ENCODE measurements at regions not wholly inside any gene's neighbourhood (a gene's known extent, or its start where the extent isn't known, plus 50 kb on each side); places are given as distances from the start of the nearest gene placed in this dataset.

DNA sequence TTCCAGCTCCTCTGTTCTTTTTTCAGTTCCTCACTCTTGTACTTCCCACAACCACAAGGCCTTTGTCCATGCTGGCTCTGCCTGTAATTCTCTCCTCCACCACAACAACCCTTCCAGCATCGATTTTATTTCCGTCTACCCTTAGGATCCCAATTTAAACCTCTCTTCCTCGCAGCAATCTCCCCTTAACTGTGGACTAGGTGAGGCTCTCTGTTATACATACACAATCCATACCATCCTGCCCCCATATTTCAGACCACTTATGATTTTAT, 90.4 kb upstream of the ZC3H11B start:
- ChIA-PET CTCF (interaction anchor here (0.5 kb wide), 1 partner anchor 118 kb away, joined by 3 read pairs; no protein-coding TSS in a partner anchor), POLR2A (no interaction called here)
- no peak for DNase-seq (ENCODE audit: extremely low spot score)
- no peak for TF ChIP-seq NFRKB (IDR thresholded peaks at IDR 0.05)

DNA sequence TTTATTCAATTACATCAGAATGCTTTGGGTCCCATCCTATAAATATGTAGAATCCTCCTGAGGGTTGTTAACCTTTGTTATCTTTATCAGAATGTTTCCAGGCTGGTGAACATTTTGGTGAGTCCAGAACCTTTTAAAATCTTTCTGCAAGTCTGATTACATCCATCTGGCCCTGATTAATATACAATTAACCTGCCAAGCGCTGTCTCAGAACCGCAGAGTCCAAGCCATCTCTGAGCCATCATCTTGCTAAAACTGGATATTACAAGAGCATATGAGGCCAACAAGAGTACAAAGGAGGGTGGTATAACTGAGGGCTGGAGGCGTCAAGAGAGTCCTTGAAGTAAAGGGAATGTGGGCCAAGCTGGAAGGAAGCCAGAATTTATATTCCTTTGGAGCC, 88.6 kb upstream of the ZC3H11B start:
- DNase-seq (ENCODE audit: extremely low spot score): no peak
- ChIA-PET CTCF (no interaction called here), POLR2A (no interaction called here)
- TF ChIP-seq CTBP1 (IDR thresholded peaks at IDR 0.05; ENCODE audit: borderline replicate concordance) (no peak), SP1 (IDR thresholded peaks at IDR 0.05) (no peak), L3MBTL2 (conservative IDR thresholded peaks at IDR 0.05) (no peak), FOXK2 (IDR thresholded peaks at IDR 0.05) (no peak), LEF1 (IDR thresholded peaks at IDR 0.05; ENCODE audit: borderline replicate concordance) (no peak), FOXM1 (IDR thresholded peaks at IDR 0.05; ENCODE audit: borderline replicate concordance) (no peak), ELF4 (IDR thresholded peaks at IDR 0.05) (no peak), NFRKB (IDR thresholded peaks at IDR 0.05) (no peak), BHLHE40 (IDR thresholded peaks at IDR 0.05; ENCODE audit: borderline replicate concordance) (no peak), ZNF384 (IDR thresholded peaks at IDR 0.05) (no peak), HDGF (IDR thresholded peaks at IDR 0.05; ENCODE audit: borderline replicate concordance) (no peak), TARDBP (IDR thresholded peaks at IDR 0.05) (no peak)

DNA sequence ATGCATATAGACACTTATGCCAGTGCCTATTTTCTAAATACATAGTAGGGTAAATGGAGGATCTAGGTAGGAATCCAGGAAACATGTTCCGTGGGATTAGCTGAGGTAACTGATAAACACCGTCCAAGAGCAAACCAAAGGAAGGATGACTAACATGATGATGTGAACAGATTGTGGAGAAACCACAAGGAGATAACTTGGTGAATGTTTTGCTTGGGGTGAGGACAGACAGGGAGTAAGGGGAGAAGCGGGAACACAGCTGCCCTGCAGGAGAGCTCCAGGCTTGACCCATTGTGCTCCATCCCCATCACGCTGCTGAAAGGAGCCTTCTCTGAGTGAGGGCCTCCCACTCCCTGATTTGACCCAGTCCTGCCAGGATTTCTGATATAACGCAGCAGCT, 87.0 kb upstream of the ZC3H11B start:
- ChIA-PET POLR2A (no interaction called here), CTCF (no interaction called here)
- TF ChIP-seq NFRKB (IDR thresholded peaks at IDR 0.05): no peak
- TF ChIP-seq SP1 (IDR thresholded peaks at IDR 0.05): no peak
- no peak for DNase-seq (ENCODE audit: extremely low spot score)

DNA sequence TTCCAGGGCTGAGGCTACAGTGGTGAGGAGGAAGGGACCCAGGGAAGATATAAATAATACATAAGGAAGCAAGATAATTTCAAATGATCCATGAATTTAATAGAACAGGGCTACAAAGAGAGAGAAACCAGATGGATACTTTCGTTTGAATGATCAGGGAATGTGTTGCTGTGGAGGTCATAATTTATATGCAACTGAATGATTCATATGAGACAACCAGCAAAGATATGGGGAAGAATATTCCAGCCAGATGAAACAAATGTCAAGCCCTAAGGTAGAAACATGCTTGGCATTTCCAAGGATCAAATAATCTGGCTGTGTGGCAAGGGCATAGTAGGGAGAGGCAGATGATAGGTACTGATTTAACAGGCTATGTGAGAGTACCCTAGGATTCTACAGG, 84.8 kb upstream of the ZC3H11B start:
- TF ChIP-seq, protein P1, sequence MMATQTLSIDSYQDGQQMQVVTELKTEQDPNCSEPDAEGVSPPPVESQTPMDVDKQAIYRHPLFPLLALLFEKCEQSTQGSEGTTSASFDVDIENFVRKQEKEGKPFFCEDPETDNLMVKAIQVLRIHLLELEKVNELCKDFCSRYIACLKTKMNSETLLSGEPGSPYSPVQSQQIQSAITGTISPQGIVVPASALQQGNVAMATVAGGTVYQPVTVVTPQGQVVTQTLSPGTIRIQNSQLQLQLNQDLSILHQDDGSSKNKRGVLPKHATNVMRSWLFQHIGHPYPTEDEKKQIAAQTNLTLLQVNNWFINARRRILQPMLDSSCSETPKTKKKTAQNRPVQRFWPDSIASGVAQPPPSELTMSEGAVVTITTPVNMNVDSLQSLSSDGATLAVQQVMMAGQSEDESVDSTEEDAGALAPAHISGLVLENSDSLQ (IDR thresholded peaks at IDR 0.05): no peak
- ChIA-PET CTCF (no interaction called here), POLR2A (no interaction called here)
- no peak for DNase-seq (ENCODE audit: extremely low spot score)

DNA sequence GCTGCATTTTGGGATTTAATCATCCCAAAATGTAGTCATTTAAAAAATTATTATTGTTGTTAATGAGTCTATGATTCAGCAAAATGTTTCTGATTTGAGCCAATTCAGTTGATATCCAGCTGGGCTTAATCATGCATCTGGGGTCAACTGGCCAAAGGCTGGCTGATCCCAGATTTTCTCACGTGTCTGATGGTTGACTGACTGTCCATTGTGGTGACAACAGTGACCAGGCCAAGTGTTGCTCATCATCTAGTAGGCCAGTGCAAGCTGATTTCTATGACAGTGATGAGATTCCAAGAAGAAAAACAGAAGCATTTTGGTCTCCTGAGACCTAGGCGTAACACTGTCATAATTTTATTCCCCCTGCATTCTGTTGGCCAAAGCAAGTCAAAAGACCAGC, 80.1 kb upstream of the ZC3H11B start:
- no peak for TF ChIP-seq L3MBTL2 (conservative IDR thresholded peaks at IDR 0.05)
- TF ChIP-seq HDGF (IDR thresholded peaks at IDR 0.05; ENCODE audit: borderline replicate concordance): no peak
- no peak for TF ChIP-seq ELF4 (IDR thresholded peaks at IDR 0.05)
- no peak for TF ChIP-seq TARDBP (IDR thresholded peaks at IDR 0.05)
- TF ChIP-seq FOXK2 (IDR thresholded peaks at IDR 0.05): no peak
- TF ChIP-seq BHLHE40 (IDR thresholded peaks at IDR 0.05; ENCODE audit: borderline replicate concordance): no peak
- TF ChIP-seq SP1 (IDR thresholded peaks at IDR 0.05): no peak
- DNase-seq (ENCODE audit: extremely low spot score): no peak
- POLR2A ChIA-PET: no interaction called here
- CTCF ChIA-PET: no interaction called here

DNA sequence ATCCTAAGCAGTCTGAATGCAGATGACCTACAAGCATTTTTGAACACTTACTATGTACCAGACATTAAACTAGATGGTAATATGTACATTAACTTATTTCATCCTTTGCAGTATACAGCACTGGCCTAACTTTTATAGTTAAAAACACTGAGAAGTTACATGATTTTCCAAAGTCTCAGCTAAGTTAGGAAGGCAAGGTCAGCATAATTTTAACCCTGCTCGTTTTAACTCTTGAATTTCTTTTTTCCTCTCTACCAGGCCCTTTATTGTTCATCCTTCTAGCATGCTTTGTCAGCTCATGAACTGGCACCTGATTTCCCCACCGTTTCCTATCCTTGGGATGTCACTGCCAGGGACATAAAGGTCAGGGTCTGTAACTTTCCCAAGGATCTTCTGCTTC, 76.9 kb upstream of the ZC3H11B start:
- no peak for DNase-seq (ENCODE audit: extremely low spot score)
- CTCF ChIA-PET: no interaction called here
- TF ChIP-seq L3MBTL2 (conservative IDR thresholded peaks at IDR 0.05): no peak
- TF ChIP-seq SP1 (IDR thresholded peaks at IDR 0.05): no peak
- TF ChIP-seq CTBP1 (IDR thresholded peaks at IDR 0.05; ENCODE audit: borderline replicate concordance): no peak
- TF ChIP-seq, protein P1 (IDR thresholded peaks at IDR 0.05): no peak
- no peak for TF ChIP-seq ELF4 (IDR thresholded peaks at IDR 0.05)
- no peak for TF ChIP-seq LEF1 (IDR thresholded peaks at IDR 0.05; ENCODE audit: borderline replicate concordance)
- TF ChIP-seq HDGF (IDR thresholded peaks at IDR 0.05; ENCODE audit: borderline replicate concordance): no peak
- POLR2A ChIA-PET: no interaction called here

DNA sequence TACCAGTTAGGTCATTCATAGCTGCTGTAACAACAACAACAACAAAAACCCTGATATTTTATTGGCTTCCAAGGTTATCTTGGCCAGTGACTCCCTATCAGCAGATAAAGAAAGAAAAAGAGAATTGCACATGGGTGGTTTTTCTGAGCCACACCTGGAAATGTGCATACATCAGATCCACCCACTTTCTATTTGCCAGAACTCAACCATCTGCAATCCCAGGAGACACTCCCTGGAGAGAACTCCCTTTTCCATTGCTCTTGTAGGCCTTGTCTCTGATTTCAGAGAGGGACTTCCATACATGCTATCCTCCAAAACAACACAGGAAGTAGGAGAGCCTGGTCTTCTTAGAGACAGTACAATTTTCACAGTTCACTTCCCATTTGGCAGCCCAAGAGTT, 74.9 kb upstream of the ZC3H11B start:
- TF ChIP-seq HDGF (IDR thresholded peaks at IDR 0.05; ENCODE audit: borderline replicate concordance) (no peak), LEF1 (IDR thresholded peaks at IDR 0.05; ENCODE audit: borderline replicate concordance) (no peak), ELF4 (IDR thresholded peaks at IDR 0.05) (no peak), SP1 (IDR thresholded peaks at IDR 0.05) (no peak), ARNT (IDR thresholded peaks at IDR 0.05) (no peak), CTBP1 (IDR thresholded peaks at IDR 0.05; ENCODE audit: borderline replicate concordance) (no peak)
- TF ChIP-seq, protein P1 (IDR thresholded peaks at IDR 0.05): no peak
- DNase-seq (ENCODE audit: extremely low spot score): no peak
- CTCF ChIA-PET: no interaction called here

DNA sequence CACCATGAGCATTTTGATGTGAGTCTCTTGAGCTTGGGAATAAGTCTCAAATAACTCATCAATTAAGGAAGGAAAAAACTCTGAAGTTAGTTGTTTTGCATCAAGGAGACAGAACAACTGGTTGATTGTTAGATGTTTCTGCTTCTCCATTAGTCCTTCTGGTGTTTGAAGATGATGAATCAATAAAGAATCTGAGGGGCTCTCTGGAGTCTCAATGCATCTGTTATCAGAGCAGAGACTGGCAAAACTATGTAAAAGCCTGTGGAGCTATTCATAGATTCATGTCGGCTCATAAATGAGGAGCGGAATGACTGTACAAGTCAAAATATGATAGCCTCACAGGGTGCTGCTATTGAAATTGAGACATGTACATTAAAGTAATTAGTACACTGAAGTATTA, 73.3 kb upstream of the ZC3H11B start:
- CTCF ChIA-PET: no interaction called here
- POLR2A ChIA-PET: no interaction called here
- TF ChIP-seq CTBP1 (IDR thresholded peaks at IDR 0.05; ENCODE audit: borderline replicate concordance) (no peak), FOXA1 (IDR thresholded peaks at IDR 0.05) (no peak), L3MBTL2 (conservative IDR thresholded peaks at IDR 0.05) (no peak), NFRKB (IDR thresholded peaks at IDR 0.05) (no peak), FOXK2 (IDR thresholded peaks at IDR 0.05) (no peak), SUZ12 (IDR thresholded peaks at IDR 0.05) (no peak)
- no peak for DNase-seq (ENCODE audit: extremely low spot score)

More for the DNA sequence above, 74.9 kb upstream of the ZC3H11B start:
- POLR2A ChIA-PET: no interaction called here

Data from HEK293T (cell line).